Amniotic epithelial cell (primary cell): ENCODE measurements at regions not wholly inside any gene's neighbourhood (a gene's known extent, or its start where the extent isn't known, plus 50 kb on each side); places are given as distances from the start of the nearest gene placed in this dataset.

Experiments
- DNase-seq: peaks from one replicate; pipeline ENCODE4 v3.0.0-alpha.2; 2010; ENCODE audit warnings: low read depth

GRCh38 chr17:14886200-14886739 is 378.9 kb downstream of the PMP22 start:
- DNase-seq: peak; percentile 9

- DNase-seq: no peak
Measured at GRCh38 chr17:14882131-14882530, 383.0 kb downstream of the PMP22 start.

GRCh38 chr17:14875557-14876412 is 389.3 kb downstream of the PMP22 start:
- no peak for DNase-seq

GRCh38 chr17:14873996-14874395 is 391.1 kb downstream of the PMP22 start:
- DNase-seq: no peak

GRCh38 chr17:14873540-14873939 is 391.6 kb downstream of the PMP22 start:
- no peak for DNase-seq

- peak; percentile 40 for DNase-seq
Measured at GRCh38 chr17:14871921-14872320, 393.2 kb downstream of the PMP22 start.

- DNase-seq: peak; percentile 16
Measured at GRCh38 chr17:14866266-14866665, 398.9 kb downstream of the PMP22 start.

GRCh38 chr17:14864127-14864526 is 401.0 kb downstream of the PMP22 start:
- no peak for DNase-seq

- DNase-seq: no peak
Measured at GRCh38 chr17:14859542-14859941, 405.6 kb downstream of the PMP22 start.

GRCh38 chr17:14856176-14856575 is 408.9 kb downstream of the PMP22 start:
- DNase-seq: no peak

GRCh38 chr17:14854691-14855090 is 410.4 kb downstream of the PMP22 start:
- DNase-seq: no peak

GRCh38 chr17:14845591-14846281 is 419.4 kb downstream of the PMP22 start:
- peak; percentile 17 for DNase-seq

GRCh38 chr17:14843086-14843795 is 421.9 kb downstream of the PMP22 start:
- DNase-seq: no peak

- no peak for DNase-seq
Measured at GRCh38 chr17:14840616-14841231, 424.4 kb downstream of the PMP22 start.

GRCh38 chr17:14838567-14838966 is 426.6 kb downstream of the PMP22 start:
- DNase-seq: no peak

- peak; percentile 29 for DNase-seq
Measured at GRCh38 chr17:14833201-14833785, 431.8 kb downstream of the PMP22 start.

GRCh38 chr17:14831491-14831890 is 433.6 kb downstream of the PMP22 start:
- no peak for DNase-seq

GRCh38 chr17:14827396-14827919 is 437.7 kb downstream of the PMP22 start:
- DNase-seq: no peak

GRCh38 chr17:14826358-14826757 is 438.8 kb downstream of the PMP22 start:
- DNase-seq: no peak

- DNase-seq: no peak
Measured at GRCh38 chr17:14818469-14818868, 446.7 kb downstream of the PMP22 start.

- peak; percentile 2 for DNase-seq
Measured at GRCh38 chr17:14815079-14815478, 450.0 kb downstream of the PMP22 start.
